ENCODE measurements at regions not wholly inside any gene's neighbourhood (a gene's known extent, or its start where the extent isn't known, plus 50 kb on each side); places are given as distances from the start of the nearest gene placed in this dataset.

- peak; percentile 69 for DNase-seq
Observed at GRCh38 chr6:168895102-168895812, 358.4 kb downstream of the THBS2 start.

- no peak for DNase-seq
Observed at GRCh38 chr6:168892031-168892430, 361.6 kb downstream of the THBS2 start.

DNA sequence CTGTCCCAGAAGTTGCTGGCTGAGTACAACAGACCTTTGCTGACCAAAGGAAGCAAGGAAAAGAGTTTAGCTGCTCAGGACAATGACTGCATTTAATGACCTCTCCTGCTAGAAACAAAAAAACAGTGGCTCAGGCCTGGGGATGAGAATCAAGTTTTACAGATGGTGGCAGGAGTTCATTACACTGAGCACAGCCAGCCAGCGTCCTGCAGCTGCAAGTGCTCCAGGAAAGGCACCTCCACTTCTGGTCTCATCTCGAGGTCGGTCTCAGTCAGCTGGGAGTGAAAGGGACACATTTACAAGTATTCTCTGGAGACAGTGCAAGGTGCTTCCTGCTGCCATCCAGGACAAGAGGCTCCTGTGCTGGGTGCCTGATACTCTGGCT is 362.7 kb downstream of the THBS2 start:
- no peak for DNase-seq

DNA sequence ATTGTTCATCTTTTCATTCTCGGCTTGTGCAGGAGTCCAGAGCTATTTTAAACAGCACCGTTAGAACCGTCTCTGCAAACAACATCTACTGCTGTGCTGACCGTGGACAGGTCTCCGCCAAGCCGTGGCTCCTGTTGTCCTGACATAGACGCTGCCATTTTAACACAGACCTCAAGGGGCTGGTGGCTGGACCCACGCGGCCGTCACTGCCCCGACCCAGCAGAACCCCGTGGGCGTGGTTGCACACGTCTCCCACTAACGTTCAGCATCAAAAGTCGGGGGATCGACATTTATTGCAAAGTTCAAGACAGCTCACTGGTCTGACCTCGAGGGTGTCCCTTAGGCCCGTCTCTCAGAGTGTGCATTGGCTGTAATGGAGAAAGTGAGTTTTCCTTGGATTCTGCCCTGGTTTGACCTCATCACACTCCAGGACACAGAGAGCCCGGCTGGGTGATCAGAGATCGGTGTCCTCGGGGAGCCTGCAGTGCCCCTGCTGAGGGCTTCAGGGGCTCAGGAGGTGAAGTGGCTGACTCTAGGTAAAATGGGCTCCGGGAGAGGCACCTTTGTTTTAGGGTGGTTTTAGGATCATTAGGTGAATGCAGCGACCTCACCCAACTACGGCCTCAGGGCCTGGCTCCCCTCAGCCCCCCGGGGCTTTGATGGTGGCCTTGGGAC is 363.2 kb downstream of the THBS2 start:
- no peak for DNase-seq

GRCh38 chr6:168888786-168889345 is 364.8 kb downstream of the THBS2 start:
- DNase-seq, result no peak

DNA sequence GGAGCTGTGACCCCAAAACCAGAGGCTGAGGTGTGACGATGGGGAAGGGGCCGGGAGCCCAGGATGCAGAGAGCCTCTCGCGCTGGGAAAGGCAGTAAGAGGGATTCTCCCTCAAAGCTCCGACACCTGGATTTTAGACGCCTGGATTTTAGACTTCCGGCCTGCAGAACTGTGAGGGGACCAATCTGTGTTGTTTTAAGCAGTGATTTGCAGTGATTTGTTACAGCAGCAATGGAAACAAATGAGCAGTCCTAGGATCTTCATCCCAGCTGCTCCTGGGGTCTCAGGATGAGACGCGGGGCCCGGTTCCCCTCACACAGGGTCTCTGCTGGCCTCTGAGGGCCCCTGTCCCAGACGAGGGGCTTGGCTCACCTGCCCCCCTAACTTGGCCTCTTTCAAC is 365.5 kb downstream of the THBS2 start:
- DNase-seq, result no peak

GRCh38 chr6:168887621-168888020 is 366.0 kb downstream of the THBS2 start:
- no peak for DNase-seq

- DNase-seq, result no peak
Observed at GRCh38 chr6:168886964-168887363, 366.7 kb downstream of the THBS2 start.

GRCh38 chr6:168885751-168886742 is 367.6 kb downstream of the THBS2 start:
- no peak for DNase-seq

GRCh38 chr6:168885196-168885595 is 368.4 kb downstream of the THBS2 start:
- DNase-seq, result no peak

GRCh38 chr6:168884646-168885086 is 369.0 kb downstream of the THBS2 start:
- peak; percentile 72 for DNase-seq

GRCh38 chr6:168884050-168884645 is 369.5 kb downstream of the THBS2 start:
- DNase-seq, result no peak

DNA sequence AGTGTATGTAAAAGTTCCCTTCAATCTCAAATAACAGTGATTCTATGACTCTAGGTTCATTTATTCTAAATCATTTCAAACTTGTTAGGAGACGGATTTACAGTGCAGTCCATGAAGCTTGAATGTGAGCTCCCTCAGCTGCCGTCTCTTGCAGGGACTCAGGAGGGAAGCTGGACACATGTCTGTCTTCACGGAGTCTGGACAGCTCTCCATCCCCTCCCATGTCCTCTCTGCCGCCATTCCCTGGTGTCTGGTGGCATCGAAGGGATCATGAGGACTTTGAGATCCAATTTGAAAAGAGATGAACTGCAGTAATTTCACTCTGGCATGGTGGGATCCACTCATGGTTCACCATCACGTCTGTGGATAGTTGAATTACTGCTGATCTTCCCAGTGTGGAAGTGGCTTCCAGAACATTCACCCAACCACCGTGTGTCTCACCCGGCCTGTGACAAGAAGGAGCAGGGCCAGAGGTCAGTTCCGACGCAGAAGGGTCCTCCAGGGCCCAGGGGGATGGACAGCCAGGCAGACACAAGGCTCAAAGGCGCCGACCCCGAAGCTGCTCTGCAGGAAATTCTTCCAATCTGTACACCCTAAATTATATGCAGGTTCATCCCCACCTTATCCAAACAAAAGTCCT is 370.1 kb downstream of the THBS2 start:
- DNase-seq, result no peak

- DNase-seq, result no peak
Observed at GRCh38 chr6:168880271-168880670, 373.4 kb downstream of the THBS2 start.

GRCh38 chr6:168877821-168878282 is 375.8 kb downstream of the THBS2 start:
- DNase-seq, result no peak

DNA sequence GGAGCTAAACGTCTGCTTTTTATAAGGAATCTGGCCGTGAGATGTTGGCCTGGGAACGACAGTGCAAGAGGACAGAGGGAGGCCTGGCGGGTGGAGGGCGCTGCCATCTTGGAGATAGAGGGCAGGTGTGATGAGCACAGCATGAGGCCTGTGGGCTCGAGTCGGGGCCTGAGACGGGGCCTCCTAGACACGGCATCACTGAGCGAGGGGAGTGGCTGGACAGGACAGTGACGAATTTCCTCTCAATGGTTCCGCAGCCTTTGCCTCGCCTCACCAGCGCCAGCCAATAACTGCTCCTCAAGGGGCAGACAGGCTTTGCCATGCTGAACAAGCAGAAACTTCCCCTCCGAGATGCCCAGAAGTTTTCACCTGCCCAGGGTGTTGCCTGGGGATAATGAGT is 376.7 kb downstream of the THBS2 start:
- no peak for DNase-seq

DNA sequence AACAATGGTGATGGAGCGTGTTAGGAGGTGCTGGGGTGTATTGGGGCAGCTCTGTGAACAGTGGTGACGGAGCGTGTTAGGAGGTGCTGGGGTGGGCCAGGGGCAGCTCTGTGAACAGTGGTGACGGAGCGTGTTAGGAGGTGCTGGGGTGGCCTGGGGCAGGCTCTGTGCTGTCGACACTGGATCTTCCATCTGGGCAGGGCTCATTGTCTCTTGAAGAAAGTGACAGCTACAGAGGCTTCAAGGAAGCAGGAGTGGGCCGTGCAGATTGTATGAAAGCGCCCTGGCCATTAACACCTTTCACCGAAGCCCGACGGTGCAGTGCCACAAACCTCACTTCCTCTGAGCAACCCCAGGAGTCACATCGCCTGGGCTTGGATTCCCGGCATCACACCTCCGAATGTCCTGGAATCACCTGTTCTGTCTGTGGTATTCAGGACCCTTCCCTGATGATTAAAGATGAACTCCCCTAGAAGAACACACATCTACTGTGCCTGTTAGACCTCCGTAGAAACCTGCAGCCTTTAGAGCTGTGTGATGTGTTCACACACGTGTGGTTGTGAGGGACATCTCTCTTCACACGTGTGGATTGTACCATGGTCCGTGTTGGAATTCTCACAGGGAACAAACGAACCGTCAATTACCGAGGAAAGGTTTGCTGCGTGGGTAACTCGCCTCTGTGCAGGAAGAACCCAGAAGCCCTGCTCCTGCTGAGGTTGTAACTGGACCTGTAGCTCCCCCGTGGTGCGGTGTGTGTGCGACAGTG is 377.7 kb downstream of the THBS2 start:
- no peak for DNase-seq

DNA sequence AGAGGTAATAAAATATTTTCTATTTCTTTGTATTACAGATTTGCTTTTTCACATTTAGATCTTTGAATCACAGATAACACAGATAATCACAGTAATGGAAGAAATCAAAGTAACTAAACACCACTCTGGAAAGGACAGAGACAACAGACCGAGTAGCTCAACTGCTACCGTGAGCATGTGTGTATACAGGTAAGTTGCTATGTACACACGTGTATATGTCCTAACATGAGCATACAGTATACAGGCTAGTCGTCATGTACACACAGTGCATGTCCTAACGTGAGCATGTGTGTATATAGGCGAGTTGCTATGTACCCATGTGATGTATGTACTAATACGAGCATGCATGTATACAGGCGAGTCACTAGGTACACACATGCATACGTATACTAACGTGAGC is 379.0 kb downstream of the THBS2 start:
- no peak for DNase-seq

DNA sequence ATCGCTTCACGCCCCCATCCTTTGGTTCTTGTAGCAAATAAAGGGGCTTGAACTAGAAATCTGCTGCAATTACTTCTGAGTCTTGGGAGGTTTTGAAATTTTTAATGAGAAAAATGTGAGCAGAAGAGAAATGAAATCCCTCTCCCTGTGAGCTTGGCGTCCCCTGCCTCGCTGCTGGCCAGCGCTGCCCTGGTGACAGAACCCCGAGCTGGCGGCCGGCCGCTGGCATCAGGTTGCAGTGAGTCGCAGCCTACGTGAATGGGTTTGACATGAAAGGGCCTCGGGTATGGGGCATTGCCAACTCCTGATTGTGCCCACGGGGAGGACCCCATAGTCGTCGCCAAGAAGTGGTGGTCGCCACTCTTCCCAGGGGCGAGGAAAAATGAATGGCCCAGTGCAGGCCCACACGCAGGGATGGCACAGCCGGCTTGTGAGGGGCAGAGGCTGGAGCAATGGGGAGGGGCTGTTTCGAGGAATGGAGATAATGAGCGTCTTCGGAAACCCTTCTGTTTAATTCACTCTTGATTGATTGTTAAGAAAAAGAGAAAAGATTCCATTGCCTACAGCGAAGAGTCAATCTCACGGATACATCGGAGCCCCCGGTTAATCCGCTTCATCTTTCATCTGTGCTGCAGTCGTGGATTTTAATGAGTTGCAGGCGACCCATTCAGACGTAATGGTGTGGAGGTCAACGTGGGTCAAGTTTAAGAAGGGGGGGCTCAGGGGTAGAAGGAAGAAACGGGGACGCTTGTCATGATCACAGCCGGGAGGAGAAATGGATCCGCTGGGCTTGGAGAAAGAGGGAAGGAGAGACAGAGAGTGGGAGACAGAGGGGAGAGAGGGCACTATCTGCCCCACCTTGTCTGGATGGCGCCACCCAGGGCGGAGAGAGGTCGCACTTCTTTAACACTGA is 380.1 kb downstream of the THBS2 start:
- no peak for DNase-seq
